PC-3 (cell line): ENCODE measurements at regions not wholly inside any gene's neighbourhood (a gene's known extent, or its start where the extent isn't known, plus 50 kb on each side); places are given as distances from the start of the nearest gene placed in this dataset.
A peak's percentile ranks its signal among the peaks of the same experiment; 100 is the strongest.

Experiments used
- ATAC-seq: fragments of 200-7000 bp; cut with Tn5 transposase; 2 replicates; pipeline ENCODE4 v1.9.1; 2020; ENCODE audit warnings: mild to moderate bottlenecking, moderate library complexity
- BruUV-seq: library from RNA; stranded (reverse); fragments of 400-500 nt; replicated peaks from 2 replicates; lab custom pipeline; 2021; lab: Mats Ljungman, UMichigan
- CTCF ChIA-PET: fragments of 300-600 bp; sonication (Branson Sonifier 250); formaldehyde crosslinking; loops from one replicate; lab custom pipeline; 2022; ENCODE audit warnings: antibody characterized with exemption; lab: Charles Lee
- POLR2A ChIA-PET: fragments of 300-600 bp; sonication (Branson Sonifier 250); formaldehyde crosslinking; loops from one replicate; lab custom pipeline; 2022; ENCODE audit warnings: antibody characterized with exemption; ENCODE audit not compliant: unreplicated experiment; lab: Charles Lee
- DNase-seq: peaks from one replicate; pipeline ENCODE4 v3.0.0-alpha.2; 2015
- H2AFZ ChIP-seq: fragments of 300-600 bp; sonication (generic); 2 replicates; pipeline ENCODE4 v1.6.0; 2016; ENCODE audit warnings: antibody characterized with exemption, low read length
- H3F3A ChIP-seq: fragments of 300-600 bp; sonication (generic); one replicate; pipeline ENCODE4 v1.6.0; 2017; ENCODE audit warnings: antibody characterized with exemption, low read length, control low read depth, mild to moderate bottlenecking; ENCODE audit not compliant: unreplicated experiment
- H3K27ac ChIP-seq: fragments of 300-600 bp; sonication (generic); 2 replicates; pipeline ENCODE4 v1.5.1; 2016; ENCODE audit warnings: mild to moderate bottlenecking, low read length
- H3K27me3 ChIP-seq: fragments of 300-600 bp; sonication (generic); 2 replicates; pipeline ENCODE4 v1.6.1; 2016; ENCODE audit warnings: low read length, mixed read lengths
- H3K36me3 ChIP-seq: fragments of 300-600 bp; sonication (generic); 2 replicates; pipeline ENCODE4 v1.6.1; 2016; ENCODE audit warnings: low read depth, mixed run types, low read length, mixed read lengths
- H3K4me1 ChIP-seq: fragments of 300-600 bp; sonication (generic); 2 replicates; pipeline ENCODE4 v1.5.1; 2016; ENCODE audit warnings: low read length; ENCODE audit not compliant: insufficient read depth
- H3K4me2 ChIP-seq: fragments of 300-600 bp; sonication (generic); 2 replicates; pipeline ENCODE4 v1.6.0; 2016; ENCODE audit warnings: low read length
- H3K4me3 ChIP-seq: fragments of 300-600 bp; sonication (generic); 2 replicates; pipeline ENCODE4 v1.5.1; 2016; ENCODE audit warnings: mild to moderate bottlenecking, low read length, mixed read lengths
- H3K79me2 ChIP-seq: fragments of 300-600 bp; sonication (generic); 2 replicates; pipeline ENCODE4 v1.6.1; 2017; ENCODE audit warnings: low read length, mixed read lengths
- H3K9ac ChIP-seq: fragments of 300-600 bp; sonication (generic); 2 replicates; pipeline ENCODE4 v1.6.0; 2016; ENCODE audit warnings: mild to moderate bottlenecking, low read length
- H3K9me2 ChIP-seq: fragments of 300-600 bp; sonication (generic); replicated peaks from 2 replicates; pipeline ENCODE4 v1.6.1; 2016; ENCODE audit warnings: mixed run types, low read length, mixed read lengths
- H3K9me3 ChIP-seq: fragments of 300-600 bp; sonication (generic); 2 replicates; pipeline ENCODE4 v1.6.1; 2016; ENCODE audit warnings: low read length, mixed read lengths
- H4K20me1 ChIP-seq: fragments of 300-600 bp; sonication (generic); 2 replicates; pipeline ENCODE4 v1.6.1; 2016; ENCODE audit warnings: low read length, mixed read lengths
- EZH2 ChIP-seq: fragments of 300-600 bp; sonication (generic); IDR thresholded peaks from one replicate; pipeline ENCODE4 v1.6.1; 2017; ENCODE audit warnings: antibody characterized with exemption, mild to moderate bottlenecking, low read length; ENCODE audit not compliant: unreplicated experiment
- EZH2phosphoT487 ChIP-seq: fragments of 300-600 bp; sonication (generic); IDR thresholded peaks from 2 replicates; pipeline ENCODE4 v1.6.1; 2018; ENCODE audit warnings: mild to moderate bottlenecking, antibody characterized with exemption, low read length, borderline replicate concordance
- intact Hi-C: fragments of 100-400 bp; cut with micrococcal nuclease; formaldehyde crosslinking; loops from 2 replicates; pipeline ENCODE4 v1.9.0; 2023
- TF ChIP-seq, protein P1 (sequence below): fragments of 300-600 bp; sonication (generic); conservative IDR thresholded peaks from 2 replicates; pipeline ENCODE4 v1.5.1; 2017; ENCODE audit warnings: antibody characterized with exemption, low read depth, mild to moderate bottlenecking, low read length

DNA sequence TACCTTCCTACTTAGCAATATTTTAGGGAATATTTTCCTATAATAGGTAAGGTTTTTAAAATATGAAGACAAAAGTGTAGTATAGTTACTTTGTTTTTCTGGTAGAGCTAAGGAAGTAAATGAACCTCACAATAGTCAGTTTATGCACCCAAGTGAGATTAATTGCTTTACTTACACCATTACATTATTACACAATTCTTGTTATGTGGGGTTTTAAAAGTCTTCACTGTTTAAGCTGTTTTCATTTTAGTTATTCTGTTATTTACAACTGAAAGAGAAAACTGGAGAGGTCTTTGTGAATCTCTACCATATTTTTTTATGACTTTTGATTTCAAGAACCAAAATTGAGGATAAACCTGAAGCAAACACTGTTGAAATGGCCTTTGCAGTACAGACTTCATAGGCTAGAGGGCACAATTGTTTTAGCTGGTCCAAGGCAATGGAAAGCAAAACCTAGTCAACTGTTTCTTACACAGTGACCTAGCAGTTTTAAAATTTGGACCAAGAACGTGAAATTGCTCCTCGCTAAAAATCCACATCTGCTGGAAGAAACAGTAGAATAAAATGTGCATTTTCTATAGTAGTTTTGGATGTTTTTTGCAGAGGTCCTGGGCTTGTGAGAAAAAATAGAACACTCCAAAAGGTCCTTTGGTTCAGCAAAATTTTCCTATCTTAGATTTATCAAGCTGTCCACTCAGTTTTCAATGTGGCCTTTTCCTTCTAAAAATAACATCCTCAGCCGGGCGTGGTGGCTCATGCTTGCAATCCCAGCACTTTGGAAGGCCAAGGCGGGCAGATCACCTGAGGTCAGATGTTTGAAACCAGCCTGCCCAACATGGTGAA lies 66.4 kb upstream of the FER start:
- no peak for TF ChIP-seq EZH2phosphoT487
- TF ChIP-seq, protein P1, sequence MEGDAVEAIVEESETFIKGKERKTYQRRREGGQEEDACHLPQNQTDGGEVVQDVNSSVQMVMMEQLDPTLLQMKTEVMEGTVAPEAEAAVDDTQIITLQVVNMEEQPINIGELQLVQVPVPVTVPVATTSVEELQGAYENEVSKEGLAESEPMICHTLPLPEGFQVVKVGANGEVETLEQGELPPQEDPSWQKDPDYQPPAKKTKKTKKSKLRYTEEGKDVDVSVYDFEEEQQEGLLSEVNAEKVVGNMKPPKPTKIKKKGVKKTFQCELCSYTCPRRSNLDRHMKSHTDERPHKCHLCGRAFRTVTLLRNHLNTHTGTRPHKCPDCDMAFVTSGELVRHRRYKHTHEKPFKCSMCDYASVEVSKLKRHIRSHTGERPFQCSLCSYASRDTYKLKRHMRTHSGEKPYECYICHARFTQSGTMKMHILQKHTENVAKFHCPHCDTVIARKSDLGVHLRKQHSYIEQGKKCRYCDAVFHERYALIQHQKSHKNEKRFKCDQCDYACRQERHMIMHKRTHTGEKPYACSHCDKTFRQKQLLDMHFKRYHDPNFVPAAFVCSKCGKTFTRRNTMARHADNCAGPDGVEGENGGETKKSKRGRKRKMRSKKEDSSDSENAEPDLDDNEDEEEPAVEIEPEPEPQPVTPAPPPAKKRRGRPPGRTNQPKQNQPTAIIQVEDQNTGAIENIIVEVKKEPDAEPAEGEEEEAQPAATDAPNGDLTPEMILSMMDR, result peak; percentile 88
- TF ChIP-seq EZH2, result no peak
- H3K4me2 ChIP-seq, result peak overlapping the region; percentile 61; the same call in 1 of the 2 replicates
- no peaks in the 10 kb centered on the region for H3K79me2 ChIP-seq
- 0 out of 2 replicates have a peak, but pooled peaks cover 3% of the 10 kb centered on the region for H3K4me1 ChIP-seq
- no peaks in the 10 kb centered on the region for H3K36me3 ChIP-seq
- no peak overlapping the region for H3K4me3 ChIP-seq
- H3K9ac ChIP-seq, result no peak overlapping the region
- no peaks in the 10 kb centered on the region for H3K9me2 ChIP-seq
- H3F3A ChIP-seq, result no peaks in the 10 kb centered on the region
- H4K20me1 ChIP-seq, result no peaks in the 10 kb centered on the region
- no peaks in the 10 kb centered on the region for H3K27me3 ChIP-seq
- H3K27ac ChIP-seq, result no peak overlapping the region
- POLR2A ChIA-PET, result no interaction called here
- intact Hi-C loops, result loop anchor here (2.0 to 10.0 kb wide), 4 partner anchors 39 to 524 kb away; no protein-coding TSS in a partner anchor
- peak overlapping the region; percentile 90 for H2AFZ ChIP-seq
- BruUV-seq, result no TSS peak
- DNase-seq (peak; percentile 70), ATAC-seq (peak; percentile 92)
- no peaks in the 10 kb centered on the region for H3K9me3 ChIP-seq
- CTCF ChIA-PET, result interaction anchor here (0.7 kb wide), 1 partner anchor 19 kb away, joined by 4 read pairs; no protein-coding TSS in a partner anchor

DNA sequence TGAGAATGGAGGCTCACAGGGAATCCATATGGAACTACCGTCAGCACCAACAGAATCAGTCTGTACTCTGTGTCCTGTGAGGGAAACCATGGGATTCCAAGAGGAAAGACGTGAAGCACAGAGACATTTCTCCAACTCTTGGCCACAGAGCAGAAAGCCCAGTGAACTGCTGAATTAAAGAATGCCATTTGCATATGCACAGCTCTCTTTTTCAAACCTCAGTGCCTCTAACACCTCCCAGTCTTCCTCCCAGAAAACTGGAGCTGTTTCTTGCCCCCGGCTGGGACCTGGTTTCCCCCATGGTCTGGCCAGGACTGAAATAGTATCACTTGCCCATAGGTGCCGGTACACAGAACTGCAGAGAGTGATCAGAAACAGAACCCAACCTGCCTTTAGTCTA lies 69.6 kb upstream of the FER start:
- Histone ChIP-seq H3K9me3 (no peaks in the 10 kb centered on the region), H4K20me1 (no peaks in the 10 kb centered on the region), H3K4me3 (no peak overlapping the region), H3K79me2 (no peaks in the 10 kb centered on the region), H3K36me3 (no peaks in the 10 kb centered on the region), H3K9me2 (no peaks in the 10 kb centered on the region), H2AFZ (no peak overlapping the region), H3K4me2 (no peak overlapping the region), H3F3A (no peaks in the 10 kb centered on the region), H3K27me3 (no peaks in the 10 kb centered on the region), H3K4me1 (0 out of 2 replicates have a peak, but pooled peaks cover 3% of the 10 kb centered on the region), H3K27ac (no peak overlapping the region), H3K9ac (no peak overlapping the region)
- DNase-seq (no peak), ATAC-seq (no peak)
- intact Hi-C loops, result no loop called here
- BruUV-seq, result no TSS peak
- ChIA-PET POLR2A (no interaction called here), CTCF (no interaction called here)
- TF ChIP-seq EZH2phosphoT487 (no peak), EZH2 (no peak)
- TF ChIP-seq, protein P1, result no peak

DNA sequence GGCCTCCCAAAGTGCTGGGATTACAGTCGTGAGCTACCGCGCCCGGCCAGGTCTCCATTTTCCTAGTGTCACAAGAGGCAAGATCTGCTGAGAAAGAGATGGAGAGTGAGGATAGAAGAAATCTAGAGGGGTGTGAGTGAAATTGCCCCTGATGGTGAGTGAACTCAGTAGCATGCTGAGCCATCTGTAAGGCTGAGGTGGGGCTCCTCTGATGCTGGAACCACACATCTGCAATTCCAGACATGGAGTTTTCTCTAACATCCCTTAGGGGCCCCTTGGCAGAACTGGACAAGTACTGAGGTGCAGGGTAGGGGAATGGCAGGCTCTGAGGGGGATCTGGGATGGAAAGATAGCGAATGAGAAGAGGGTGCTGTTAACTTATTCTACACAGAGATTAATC lies 72.0 kb upstream of the FER start:
- Histone ChIP-seq H3F3A (no peaks in the 10 kb centered on the region), H3K36me3 (no peaks in the 10 kb centered on the region), H3K79me2 (no peaks in the 10 kb centered on the region), H3K9ac (no peak overlapping the region), H3K4me2 (no peak overlapping the region), H3K27ac (no peak overlapping the region), H2AFZ (no peak overlapping the region), H3K4me1 (no peaks in the 10 kb centered on the region), H3K4me3 (no peak overlapping the region), H3K9me2 (no peaks in the 10 kb centered on the region), H4K20me1 (no peaks in the 10 kb centered on the region), H3K27me3 (no peaks in the 10 kb centered on the region), H3K9me3 (no peaks in the 10 kb centered on the region)
- no TSS peak for BruUV-seq
- ChIA-PET CTCF (no interaction called here), POLR2A (no interaction called here)
- DNase-seq, result no peak
- ATAC-seq, result no peak
- intact Hi-C loops, result no loop called here
- TF ChIP-seq EZH2 (no peak), EZH2phosphoT487 (no peak)
- TF ChIP-seq, protein P1, result no peak
